Loucy (cell line): ENCODE measurements at regions not wholly inside any gene's neighbourhood (a gene's known extent, or its start where the extent isn't known, plus 50 kb on each side); places are given as distances from the start of the nearest gene placed in this dataset.

Experiments
- H2AFZ ChIP-seq: fragments of 200-600 bp; sonication (generic); 2 replicates; pipeline ENCODE4 v1.6.0; 2016; ENCODE audit warnings: antibody characterized with exemption, mild to moderate bottlenecking, low read length, moderate library complexity
- H3F3A ChIP-seq: fragments of 200-600 bp; 2 replicates; pipeline ENCODE4 v1.6.0; 2016; ENCODE audit warnings: antibody characterized with exemption, low read depth, mild to moderate bottlenecking
- H3K27me3 ChIP-seq: fragments of 200-600 bp; sonication (generic); 2 replicates; pipeline ENCODE4 v1.6.1; 2014; ENCODE audit warnings: low read length, mild to moderate bottlenecking; ENCODE audit not compliant: insufficient read depth, poor library complexity, severe bottlenecking
- H3K36me3 ChIP-seq: fragments of 200-600 bp; sonication (generic); 2 replicates; pipeline ENCODE4 v1.6.1; 2016; ENCODE audit warnings: low read length; ENCODE audit not compliant: insufficient read depth
- H3K4me1 ChIP-seq: fragments of 200-600 bp; sonication (generic); 2 replicates; pipeline ENCODE4 v1.5.1; 2014; ENCODE audit warnings: low read length, mild to moderate bottlenecking; ENCODE audit not compliant: insufficient read depth, poor library complexity, severe bottlenecking
- H3K4me2 ChIP-seq: fragments of 200-600 bp; sonication (generic); 2 replicates; pipeline ENCODE4 v1.6.0; 2014; ENCODE audit warnings: antibody characterized with exemption, low read length, low read depth, mild to moderate bottlenecking; ENCODE audit not compliant: poor library complexity, severe bottlenecking
- H3K4me3 ChIP-seq: fragments of 200-600 bp; sonication (generic); 2 replicates; pipeline ENCODE4 v1.5.1; 2014; ENCODE audit warnings: low read length, mild to moderate bottlenecking, mixed read lengths; ENCODE audit not compliant: poor library complexity, severe bottlenecking
- H3K79me2 ChIP-seq: fragments of 200-600 bp; sonication (generic); 2 replicates; pipeline ENCODE4 v1.6.1; 2014; ENCODE audit warnings: low read length; ENCODE audit not compliant: insufficient read depth
- H3K9ac ChIP-seq: fragments of 200-600 bp; sonication (generic); 2 replicates; pipeline ENCODE4 v1.6.0; 2014; ENCODE audit warnings: mild to moderate bottlenecking, low read depth, low read length, moderate library complexity; ENCODE audit not compliant: poor library complexity, severe bottlenecking
- H3K9me2 ChIP-seq: fragments of 200-600 bp; sonication (generic); replicated peaks from 2 replicates; pipeline ENCODE4 v1.6.1; 2016; ENCODE audit warnings: low read depth, low read length, mixed read lengths
- H3K9me3 ChIP-seq: fragments of 200-600 bp; sonication (generic); 2 replicates; pipeline ENCODE4 v1.6.1; 2014; ENCODE audit warnings: mild to moderate bottlenecking, antibody characterized with exemption, low read length, low read depth; ENCODE audit not compliant: insufficient read depth
- H4K20me1 ChIP-seq: fragments of 200-600 bp; sonication (generic); 2 replicates; pipeline ENCODE4 v1.6.0; 2014; ENCODE audit warnings: antibody characterized with exemption, low read length, mild to moderate bottlenecking; ENCODE audit not compliant: insufficient read depth, poor library complexity, severe bottlenecking
- EZH2phosphoT487 ChIP-seq: fragments of 200-600 bp; IDR thresholded peaks from 2 replicates; pipeline ENCODE4 v1.6.1; 2018; ENCODE audit warnings: antibody characterized with exemption, mild to moderate bottlenecking, moderate library complexity, borderline replicate concordance
- TF ChIP-seq, protein P1 (sequence below): fragments of 200-600 bp; sonication (generic); conservative IDR thresholded peaks from 2 replicates; pipeline ENCODE4 v1.5.1; 2014; ENCODE audit warnings: mild to moderate bottlenecking, antibody characterized with exemption, low read length

- Histone ChIP-seq H3F3A (no peaks in the 10 kb centered on the region), H3K4me1 (no peaks in the 10 kb centered on the region), H3K36me3 (no peaks in the 10 kb centered on the region), H3K4me2 (no peak overlapping the region), H3K79me2 (no peaks in the 10 kb centered on the region), H3K9me3 (no peaks in the 10 kb centered on the region), H3K27me3 (no peaks in the 10 kb centered on the region), H3K9me2 (no peaks in the 10 kb centered on the region), H4K20me1 (no peaks in the 10 kb centered on the region), H3K9ac (no peak overlapping the region), H3K4me3 (no peak overlapping the region), H2AFZ (no peak overlapping the region)
- TF ChIP-seq EZH2phosphoT487, result no peak
- TF ChIP-seq, protein P1, sequence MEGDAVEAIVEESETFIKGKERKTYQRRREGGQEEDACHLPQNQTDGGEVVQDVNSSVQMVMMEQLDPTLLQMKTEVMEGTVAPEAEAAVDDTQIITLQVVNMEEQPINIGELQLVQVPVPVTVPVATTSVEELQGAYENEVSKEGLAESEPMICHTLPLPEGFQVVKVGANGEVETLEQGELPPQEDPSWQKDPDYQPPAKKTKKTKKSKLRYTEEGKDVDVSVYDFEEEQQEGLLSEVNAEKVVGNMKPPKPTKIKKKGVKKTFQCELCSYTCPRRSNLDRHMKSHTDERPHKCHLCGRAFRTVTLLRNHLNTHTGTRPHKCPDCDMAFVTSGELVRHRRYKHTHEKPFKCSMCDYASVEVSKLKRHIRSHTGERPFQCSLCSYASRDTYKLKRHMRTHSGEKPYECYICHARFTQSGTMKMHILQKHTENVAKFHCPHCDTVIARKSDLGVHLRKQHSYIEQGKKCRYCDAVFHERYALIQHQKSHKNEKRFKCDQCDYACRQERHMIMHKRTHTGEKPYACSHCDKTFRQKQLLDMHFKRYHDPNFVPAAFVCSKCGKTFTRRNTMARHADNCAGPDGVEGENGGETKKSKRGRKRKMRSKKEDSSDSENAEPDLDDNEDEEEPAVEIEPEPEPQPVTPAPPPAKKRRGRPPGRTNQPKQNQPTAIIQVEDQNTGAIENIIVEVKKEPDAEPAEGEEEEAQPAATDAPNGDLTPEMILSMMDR, result no peak
Measured at GRCh38 chrX:139198936-139199335, 331.6 kb upstream of the F9 start.

DNA sequence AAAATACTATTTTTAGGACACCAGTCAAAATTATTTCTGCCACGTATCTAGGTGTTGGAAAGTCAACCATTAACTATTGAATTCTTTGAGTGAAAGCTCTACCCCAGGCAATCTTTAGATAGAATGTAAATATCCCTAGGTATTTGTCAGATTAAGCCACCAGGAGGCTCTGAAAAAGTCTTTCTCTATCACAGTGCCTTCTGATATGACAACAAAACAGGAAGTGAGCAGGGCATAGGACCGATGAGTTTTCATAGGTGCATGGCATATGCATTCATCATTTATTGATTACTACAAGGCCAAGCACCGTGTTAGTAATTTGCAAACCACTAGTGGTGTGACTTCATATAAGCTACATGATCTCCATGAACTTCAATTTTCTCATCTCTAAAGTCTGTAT is 333.6 kb upstream of the F9 start:
- H2AFZ ChIP-seq, result no peak overlapping the region
- no peaks in the 10 kb centered on the region for H3K27me3 ChIP-seq
- H3K9me2 ChIP-seq, result no peaks in the 10 kb centered on the region
- no peaks in the 10 kb centered on the region for H3K4me1 ChIP-seq
- H3K79me2 ChIP-seq, result no peaks in the 10 kb centered on the region
- H3K4me2 ChIP-seq, result no peak overlapping the region
- no peak overlapping the region for H3K4me3 ChIP-seq
- H3K9me3 ChIP-seq, result no peaks in the 10 kb centered on the region
- H3K36me3 ChIP-seq, result no peaks in the 10 kb centered on the region
- no peaks in the 10 kb centered on the region for H3F3A ChIP-seq
- TF ChIP-seq, protein P1, result no peak
- no peak for TF ChIP-seq EZH2phosphoT487
- no peak overlapping the region for H3K9ac ChIP-seq
- H4K20me1 ChIP-seq, result no peaks in the 10 kb centered on the region

DNA sequence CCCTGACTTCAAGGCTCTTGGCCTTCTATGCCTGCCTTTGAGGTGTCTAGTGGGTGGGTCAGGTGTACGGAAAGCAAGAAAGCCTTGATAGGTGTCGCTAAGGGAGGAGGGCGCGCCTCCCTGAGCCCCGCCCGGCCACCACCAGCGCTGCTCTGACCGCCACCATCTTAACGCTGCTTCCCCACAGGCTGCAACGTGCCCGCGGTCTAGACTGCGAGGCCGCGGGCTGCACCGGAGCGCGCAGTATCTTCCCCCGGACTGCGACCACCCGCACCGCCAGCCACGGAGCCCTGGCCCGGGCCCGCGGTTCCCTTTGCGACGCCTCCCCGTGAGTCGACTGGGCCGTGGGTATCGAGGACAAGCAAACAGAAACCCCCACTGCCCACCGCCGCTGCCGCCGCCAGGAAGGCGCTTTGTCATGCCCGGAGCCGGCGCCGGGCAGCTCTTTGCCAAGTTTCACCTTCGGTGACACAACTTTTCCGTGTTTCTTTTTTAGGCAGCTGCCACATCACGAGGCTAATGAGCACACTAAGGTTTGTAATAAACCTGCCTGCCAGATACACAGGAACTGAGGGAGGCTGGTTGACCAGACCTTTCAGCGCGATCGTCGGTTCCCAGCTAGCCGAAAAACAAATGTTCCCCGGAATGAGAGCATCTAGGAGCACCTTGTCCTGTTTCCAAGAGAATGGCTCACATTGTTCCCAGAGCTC is 335.8 kb upstream of the F9 start:
- H3K79me2 ChIP-seq, result no peaks in the 10 kb centered on the region
- no peaks in the 10 kb centered on the region for H4K20me1 ChIP-seq
- no peaks in the 10 kb centered on the region for H3K4me1 ChIP-seq
- H3F3A ChIP-seq, result no peaks in the 10 kb centered on the region
- no peak overlapping the region for H3K4me2 ChIP-seq
- no peaks in the 10 kb centered on the region for H3K27me3 ChIP-seq
- no peaks in the 10 kb centered on the region for H3K9me2 ChIP-seq
- no peak overlapping the region for H2AFZ ChIP-seq
- no peak overlapping the region for H3K9ac ChIP-seq
- TF ChIP-seq, protein P1, result no peak
- TF ChIP-seq EZH2phosphoT487, result no peak
- no peaks in the 10 kb centered on the region for H3K9me3 ChIP-seq
- no peak overlapping the region for H3K4me3 ChIP-seq
- H3K36me3 ChIP-seq, result no peaks in the 10 kb centered on the region
